NT2/D1 (cell line): ENCODE measurements at regions not wholly inside any gene's neighbourhood (a gene's known extent, or its start where the extent isn't known, plus 50 kb on each side); places are given as distances from the start of the nearest gene placed in this dataset.
A peak's percentile ranks its signal among the peaks of the same experiment; 100 is the strongest.

ENCODE experiments used
- DNase-seq: peaks from one replicate; pipeline ENCODE4 v3.0.0-alpha.2; 2011; ENCODE audit warnings: low read depth, low spot score
- H3K27me3 ChIP-seq: 2 replicates; pipeline ENCODE4 v1.6.0; 2011; ENCODE audit warnings: mild to moderate bottlenecking; ENCODE audit not compliant: insufficient read length, insufficient read depth
- H3K36me3 ChIP-seq: 2 replicates; pipeline ENCODE4 v1.6.1; 2011; ENCODE audit warnings: mild to moderate bottlenecking, low read length, mixed read lengths; ENCODE audit not compliant: insufficient read depth, insufficient read length
- H3K4me1 ChIP-seq: 2 replicates; pipeline ENCODE4 v1.5.1; 2011; ENCODE audit not compliant: insufficient read depth, insufficient read length
- H3K4me3 ChIP-seq: 2 replicates; pipeline ENCODE4 v1.5.1; 2011; ENCODE audit warnings: low read depth; ENCODE audit not compliant: insufficient read length
- H3K9ac ChIP-seq: 2 replicates; pipeline ENCODE4 v1.6.0; 2011; ENCODE audit warnings: low read depth; ENCODE audit not compliant: insufficient read length
- H3K9me3 ChIP-seq: 2 replicates; pipeline ENCODE4 v1.5.1; 2011; ENCODE audit warnings: mild to moderate bottlenecking, low read length; ENCODE audit not compliant: insufficient read depth
- SUZ12 ChIP-seq: IDR thresholded peaks from 2 replicates; pipeline ENCODE4 v1.6.1; 2011; ENCODE audit not compliant: insufficient read length, insufficient read depth; ENCODE audit errors: extremely low read depth
- YY1 ChIP-seq: IDR thresholded peaks from 2 replicates; pipeline ENCODE4 v1.6.1; 2011; ENCODE audit not compliant: insufficient read length, insufficient read depth
- ZNF274 ChIP-seq: IDR thresholded peaks from 2 replicates; pipeline ENCODE4 v1.6.1; 2011; ENCODE audit warnings: mild to moderate bottlenecking, low read depth, low read length

- no peak for DNase-seq
- no peak overlapping the region for H3K9ac ChIP-seq
- TF ChIP-seq ZNF274, result no peak
- no peak for TF ChIP-seq SUZ12
- TF ChIP-seq YY1, result no peak
- no peak overlapping the region for H3K4me3 ChIP-seq
- no peaks in the 10 kb centered on the region for H3K27me3 ChIP-seq
- H3K4me1 ChIP-seq, result no peaks in the 10 kb centered on the region
- no peaks in the 10 kb centered on the region for H3K36me3 ChIP-seq
- H3K9me3 ChIP-seq, result no peaks in the 10 kb centered on the region
These were observed 76.1 kb upstream of the ATP11B start for GRCh38 chr3:182717216-182717615.

- no peak overlapping the region for H3K9ac ChIP-seq
- no peaks in the 10 kb centered on the region for H3K4me1 ChIP-seq
- TF ChIP-seq ZNF274 (no peak), SUZ12 (no peak), YY1 (no peak)
- no peak for DNase-seq
- no peaks in the 10 kb centered on the region for H3K9me3 ChIP-seq
- no peaks in the 10 kb centered on the region for H3K36me3 ChIP-seq
- no peak overlapping the region for H3K4me3 ChIP-seq
- H3K27me3 ChIP-seq, result no peaks in the 10 kb centered on the region
These were observed 70.4 kb upstream of the ATP11B start for GRCh38 chr3:182722907-182723306.

- H3K9ac ChIP-seq, result no peak overlapping the region
These were observed 69.7 kb upstream of the ATP11B start for GRCh38 chr3:182723596-182723995.

GRCh38 chr3:182725372-182726251 is 67.7 kb upstream of the ATP11B start:
- peak; percentile 20 for DNase-seq
- H3K27me3 ChIP-seq, result no peaks in the 10 kb centered on the region
- no peak for TF ChIP-seq YY1
- no peak for TF ChIP-seq SUZ12
- TF ChIP-seq ZNF274, result no peak
- H3K36me3 ChIP-seq, result no peaks in the 10 kb centered on the region
- no peaks in the 10 kb centered on the region for H3K9me3 ChIP-seq
- no peak overlapping the region for H3K9ac ChIP-seq
- H3K4me1 ChIP-seq, result no peaks in the 10 kb centered on the region
- H3K4me3 ChIP-seq, result no peak overlapping the region

More at GRCh38 chr3:182723596-182723995, 69.7 kb upstream of the ATP11B start:
- no peaks in the 10 kb centered on the region for H3K27me3 ChIP-seq
- no peak for DNase-seq
- no peaks in the 10 kb centered on the region for H3K36me3 ChIP-seq
- TF ChIP-seq ZNF274 (no peak), YY1 (no peak), SUZ12 (no peak)
- H3K9me3 ChIP-seq, result no peaks in the 10 kb centered on the region
- H3K4me1 ChIP-seq, result no peaks in the 10 kb centered on the region
- no peak overlapping the region for H3K4me3 ChIP-seq

GRCh38 chr3:182726258-182727142 is 66.8 kb upstream of the ATP11B start:
- TF ChIP-seq ZNF274, result no peak
- no peak for TF ChIP-seq SUZ12
- no peak for TF ChIP-seq YY1
- no peak overlapping the region for H3K9ac ChIP-seq
- no peaks in the 10 kb centered on the region for H3K4me1 ChIP-seq
- no peaks in the 10 kb centered on the region for H3K9me3 ChIP-seq
- no peaks in the 10 kb centered on the region for H3K27me3 ChIP-seq
- no peak overlapping the region for H3K4me3 ChIP-seq
- no peaks in the 10 kb centered on the region for H3K36me3 ChIP-seq
- no peak for DNase-seq

GRCh38 chr3:182728238-182728637 is 65.1 kb upstream of the ATP11B start:
- H3K4me3 ChIP-seq, result no peak overlapping the region
- DNase-seq, result no peak
- H3K9ac ChIP-seq, result no peak overlapping the region
- H3K36me3 ChIP-seq, result no peaks in the 10 kb centered on the region
- H3K27me3 ChIP-seq, result no peaks in the 10 kb centered on the region
- TF ChIP-seq ZNF274, result no peak
- TF ChIP-seq YY1, result no peak
- TF ChIP-seq SUZ12, result no peak
- H3K4me1 ChIP-seq, result no peaks in the 10 kb centered on the region
- H3K9me3 ChIP-seq, result no peaks in the 10 kb centered on the region
